ENCODE measurements at regions not wholly inside any gene's neighbourhood (a gene's known extent, or its start where the extent isn't known, plus 50 kb on each side); places are given as distances from the start of the nearest gene placed in this dataset.
"Not testable (repeated sequence)": the region's sequence is repeated elsewhere in the genome, so short reads cannot be mapped to it uniquely, and the experiment has no call there.

GRCh38 chr12:131628766-131629448, 82.0 kb upstream of the SFSWAP start:
- Mint-ChIP-seq H3K4me3 (no peak overlapping the region), H3K9me3 (no peaks in the 10 kb centered on the region), H3K27me3 (ENCODE audit: low read depth) (peaks cover 66% of the 10 kb centered on the region), H3K4me1 (peaks cover 20% of the 10 kb centered on the region), H3K36me3 (ENCODE audit: low read depth) (no peaks in the 10 kb centered on the region), H3K27ac (no peak overlapping the region)
- TF ChIP-seq, protein P1, sequence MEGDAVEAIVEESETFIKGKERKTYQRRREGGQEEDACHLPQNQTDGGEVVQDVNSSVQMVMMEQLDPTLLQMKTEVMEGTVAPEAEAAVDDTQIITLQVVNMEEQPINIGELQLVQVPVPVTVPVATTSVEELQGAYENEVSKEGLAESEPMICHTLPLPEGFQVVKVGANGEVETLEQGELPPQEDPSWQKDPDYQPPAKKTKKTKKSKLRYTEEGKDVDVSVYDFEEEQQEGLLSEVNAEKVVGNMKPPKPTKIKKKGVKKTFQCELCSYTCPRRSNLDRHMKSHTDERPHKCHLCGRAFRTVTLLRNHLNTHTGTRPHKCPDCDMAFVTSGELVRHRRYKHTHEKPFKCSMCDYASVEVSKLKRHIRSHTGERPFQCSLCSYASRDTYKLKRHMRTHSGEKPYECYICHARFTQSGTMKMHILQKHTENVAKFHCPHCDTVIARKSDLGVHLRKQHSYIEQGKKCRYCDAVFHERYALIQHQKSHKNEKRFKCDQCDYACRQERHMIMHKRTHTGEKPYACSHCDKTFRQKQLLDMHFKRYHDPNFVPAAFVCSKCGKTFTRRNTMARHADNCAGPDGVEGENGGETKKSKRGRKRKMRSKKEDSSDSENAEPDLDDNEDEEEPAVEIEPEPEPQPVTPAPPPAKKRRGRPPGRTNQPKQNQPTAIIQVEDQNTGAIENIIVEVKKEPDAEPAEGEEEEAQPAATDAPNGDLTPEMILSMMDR (IDR thresholded peaks at IDR 0.05; ENCODE audit: unreplicated experiment in 3 of 3) = no peak

DNA sequence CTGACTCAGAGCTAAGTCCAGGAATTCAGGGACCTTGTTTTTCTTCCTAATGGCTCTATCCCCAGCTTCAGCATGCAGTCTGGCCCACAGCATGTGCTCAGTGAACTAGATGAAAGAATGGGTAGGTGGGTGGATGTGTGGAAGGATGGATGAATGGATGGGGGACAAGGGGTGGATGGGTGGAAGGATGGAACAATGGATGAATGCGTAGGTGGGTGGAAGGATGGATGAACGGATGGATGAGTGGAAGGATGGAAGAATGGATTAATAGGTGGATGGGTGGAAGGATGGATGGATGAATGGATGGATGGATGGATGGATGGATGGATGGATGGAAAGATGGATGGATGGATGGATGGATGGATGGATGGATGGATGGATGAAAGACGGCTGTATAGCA, 79.7 kb upstream of the SFSWAP start:
- no peak overlapping the region for H3K4me3 Mint-ChIP-seq
- H3K27me3 Mint-ChIP-seq (ENCODE audit: low read depth) = peaks cover 61% of the 10 kb centered on the region
- H3K4me1 Mint-ChIP-seq = peaks cover 2% of the 10 kb centered on the region
- H3K36me3 Mint-ChIP-seq (ENCODE audit: low read depth) = no peaks in the 10 kb centered on the region
- TF ChIP-seq, protein P1 (IDR thresholded peaks at IDR 0.05; ENCODE audit: unreplicated experiment in 3 of 3) = no peak
- no peak overlapping the region for H3K27ac Mint-ChIP-seq
- no peaks in the 10 kb centered on the region for H3K9me3 Mint-ChIP-seq

DNA sequence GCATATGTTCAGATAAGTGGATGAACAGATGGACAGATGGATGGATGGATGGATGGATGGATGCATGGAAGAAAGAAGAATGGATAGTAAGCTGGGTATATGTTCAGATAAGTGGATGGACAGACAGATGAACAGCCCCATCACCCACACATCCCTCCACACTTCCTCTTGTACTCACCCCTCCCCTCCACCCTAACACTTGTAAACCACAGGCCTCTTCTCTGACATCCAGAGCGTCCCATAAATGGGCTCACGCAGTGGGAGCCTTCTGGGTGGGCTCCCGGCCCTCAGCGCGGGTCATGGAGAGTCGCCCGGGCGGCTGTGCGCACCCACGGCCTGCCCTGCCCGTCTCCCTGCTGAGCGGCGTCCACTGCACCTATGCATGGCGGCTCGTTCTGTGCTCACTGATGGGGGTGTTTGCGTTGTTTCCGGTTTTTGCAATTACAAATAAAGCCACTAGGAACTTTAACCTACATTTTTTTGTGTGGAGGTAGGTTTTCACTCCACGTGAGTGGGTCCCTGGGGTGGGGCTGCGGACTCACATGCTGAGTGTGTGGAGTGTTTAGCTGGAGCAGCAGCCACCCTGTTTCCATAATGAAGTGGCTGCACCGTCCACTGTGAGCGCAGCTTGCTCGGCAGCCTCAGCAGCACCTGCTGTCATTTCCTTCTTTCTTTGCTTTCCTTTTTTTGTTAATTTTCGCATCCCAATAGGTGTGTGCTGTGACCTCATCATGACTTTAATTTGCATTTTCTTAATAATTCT, 78.8 kb upstream of the SFSWAP start:
- H3K27me3 Mint-ChIP-seq (ENCODE audit: low read depth) = peaks cover 60% of the 10 kb centered on the region
- not testable (repeated sequence) for H3K36me3 Mint-ChIP-seq (ENCODE audit: low read depth); H3K9me3 Mint-ChIP-seq; H3K27ac Mint-ChIP-seq; H3K4me3 Mint-ChIP-seq; H3K4me1 Mint-ChIP-seq

- peaks cover 59% of the 10 kb centered on the region for H3K27me3 Mint-ChIP-seq (ENCODE audit: low read depth)
- not testable (repeated sequence) for H3K36me3 Mint-ChIP-seq (ENCODE audit: low read depth); H3K4me3 Mint-ChIP-seq; H3K9me3 Mint-ChIP-seq; H3K27ac Mint-ChIP-seq; H3K4me1 Mint-ChIP-seq
Measured at GRCh38 chr12:131632652-131633023, 78.3 kb upstream of the SFSWAP start.

DNA sequence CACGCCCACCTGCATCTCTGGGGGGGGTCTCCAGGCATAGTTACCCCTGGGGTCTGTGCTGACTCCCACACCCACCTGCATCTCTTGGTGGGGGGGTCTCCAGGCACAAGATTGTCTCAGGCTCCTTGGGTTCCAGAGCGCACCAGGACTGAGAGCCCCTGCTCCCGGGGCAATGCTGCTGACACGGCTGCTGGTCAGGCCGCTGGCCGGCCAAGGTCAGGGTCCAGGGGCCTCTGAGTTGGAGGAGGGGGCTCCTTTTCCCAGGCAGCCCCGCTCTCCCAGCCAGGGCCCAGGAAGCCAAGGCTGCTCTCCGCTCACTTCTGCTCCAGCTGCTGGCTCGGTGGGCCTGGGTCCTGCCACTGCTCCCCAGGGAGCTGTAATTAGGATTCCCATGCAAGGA, 77.3 kb upstream of the SFSWAP start:
- H3K4me3 Mint-ChIP-seq; H3K4me1 Mint-ChIP-seq; H3K9me3 Mint-ChIP-seq; H3K36me3 Mint-ChIP-seq (ENCODE audit: low read depth); H3K27ac Mint-ChIP-seq: not testable (repeated sequence)
- H3K27me3 Mint-ChIP-seq (ENCODE audit: low read depth) = peaks cover 61% of the 10 kb centered on the region

DNA sequence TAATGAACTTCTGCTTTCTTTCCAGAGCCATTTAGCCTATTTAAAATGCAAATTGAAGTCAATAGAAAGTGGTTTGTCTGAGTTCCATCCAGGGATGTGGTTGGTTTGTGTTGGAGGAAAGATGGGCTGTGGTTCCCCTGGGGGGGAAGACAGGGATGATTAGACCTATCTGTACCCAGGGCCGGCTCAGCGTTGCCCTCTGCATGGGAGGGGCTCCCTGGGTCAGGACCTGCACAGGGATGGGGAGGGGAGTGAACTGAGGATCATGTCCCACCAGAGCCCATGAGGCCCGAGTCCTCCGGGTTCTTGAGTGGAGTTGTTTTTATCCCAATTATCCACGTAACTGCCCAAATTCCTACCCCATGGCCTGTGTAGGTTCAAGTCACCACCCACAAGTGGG, 76.9 kb upstream of the SFSWAP start:
- TF ChIP-seq, protein P1 (IDR thresholded peaks at IDR 0.05; ENCODE audit: unreplicated experiment in 3 of 3) = no peak
- Mint-ChIP-seq H3K27ac (no peak overlapping the region), H3K4me1 (no peaks in the 10 kb centered on the region)

DNA sequence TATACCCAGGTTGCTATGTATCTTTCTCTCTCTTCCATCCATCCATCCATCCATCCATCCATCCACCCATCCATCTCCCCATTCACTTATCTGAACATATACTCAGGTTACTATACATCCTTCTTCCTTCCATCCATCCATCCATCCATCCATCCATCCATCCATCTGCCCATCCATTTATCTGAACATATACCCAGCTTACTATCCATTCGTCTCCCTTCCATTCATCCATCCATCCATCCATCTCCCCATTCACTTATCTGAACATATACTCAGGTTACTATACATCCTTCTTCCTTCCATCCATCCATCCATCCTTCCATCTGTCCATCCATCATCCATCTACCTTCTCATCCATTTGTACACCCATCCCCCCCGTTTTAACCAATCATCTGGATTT, 75.9 kb upstream of the SFSWAP start:
- H3K27me3 Mint-ChIP-seq (ENCODE audit: low read depth) = peaks cover 58% of the 10 kb centered on the region
- H3K4me1 Mint-ChIP-seq; H3K4me3 Mint-ChIP-seq; H3K36me3 Mint-ChIP-seq (ENCODE audit: low read depth); H3K9me3 Mint-ChIP-seq; H3K27ac Mint-ChIP-seq: not testable (repeated sequence)

More for the DNA sequence above, 76.9 kb upstream of the SFSWAP start:
- no peaks in the 10 kb centered on the region for H3K9me3 Mint-ChIP-seq
- H3K36me3 Mint-ChIP-seq (ENCODE audit: low read depth) = no peaks in the 10 kb centered on the region
- H3K27me3 Mint-ChIP-seq (ENCODE audit: low read depth) = peaks cover 58% of the 10 kb centered on the region
- no peak overlapping the region for H3K4me3 Mint-ChIP-seq

DNA sequence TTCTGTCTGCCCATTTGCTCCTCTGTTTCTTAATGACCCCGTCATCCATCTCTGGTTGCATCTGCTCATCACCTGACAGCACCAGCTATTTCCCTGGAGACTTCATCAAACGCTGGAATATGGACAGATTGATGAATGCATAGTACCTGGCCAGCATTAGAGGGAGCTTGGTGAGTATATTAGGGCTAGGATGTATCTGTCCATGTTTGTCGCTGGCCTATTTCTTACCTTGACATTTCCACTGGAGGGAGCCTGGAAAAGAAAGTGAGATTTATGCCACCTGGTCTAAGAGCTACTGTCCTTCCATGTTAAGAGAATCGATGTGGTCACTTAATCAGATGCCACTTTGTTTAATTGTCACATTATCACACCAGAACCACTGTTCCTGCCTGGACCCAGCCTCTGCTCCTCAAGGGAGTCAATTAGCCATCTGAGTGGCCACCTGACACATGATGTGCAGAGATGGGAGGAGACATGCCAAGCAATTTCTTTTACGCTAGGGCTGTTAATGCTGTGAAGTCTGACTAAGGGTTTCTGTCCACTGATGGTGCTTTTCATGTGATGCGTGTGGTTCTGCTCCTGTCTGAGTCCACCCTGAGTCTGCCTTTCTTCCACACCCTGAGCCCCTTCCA, 75.3 kb upstream of the SFSWAP start:
- TF ChIP-seq, protein P1 (IDR thresholded peaks at IDR 0.05; ENCODE audit: unreplicated experiment in 3 of 3) = no peak
- Mint-ChIP-seq H3K27me3 (ENCODE audit: low read depth) (peaks cover 58% of the 10 kb centered on the region), H3K4me1 (no peaks in the 10 kb centered on the region), H3K36me3 (ENCODE audit: low read depth) (no peaks in the 10 kb centered on the region), H3K4me3 (no peak overlapping the region), H3K9me3 (no peaks in the 10 kb centered on the region), H3K27ac (no peak overlapping the region)
